ENCODE measurements at regions not wholly inside any gene's neighbourhood (a gene's known extent, or its start where the extent isn't known, plus 50 kb on each side); places are given as distances from the start of the nearest gene placed in this dataset.

- TF ChIP-seq CTCF (IDR thresholded peaks at IDR 0.05) (peak in 1 of 5 experiments; percentile 19), POLR2A (IDR thresholded peaks at IDR 0.05) (peak; percentile 20 to 44), EP300 (IDR thresholded peaks at IDR 0.05) (peak in 1 of 2 donors; percentile 71)
Measured at GRCh38 chr5:34244281-34245031, 201.4 kb upstream of the C1QTNF3 start.

Measured in tibial nerve (tissue), 4 donors.